Spleen (tissue), 11 donors: ENCODE measurements at regions not wholly inside any gene's neighbourhood (a gene's known extent, or its start where the extent isn't known, plus 50 kb on each side); places are given as distances from the start of the nearest gene placed in this dataset.

ENCODE experiments used
- DNase-seq: peaks from one replicate; pipeline ENCODE4 v3.0.0-alpha.2; 2020
- H3K27ac ChIP-seq, 8 donors: fragments of 200-600 bp; sonication (generic) in 7 of 8; 1 replicate in 4 of 8; 2 replicates in 4 of 8; pipeline versions ENCODE4 v1.5.0 to v1.8.0; 2016 to 2021; ENCODE audit warnings: inconsistent platforms in 4 of 8, mild to moderate bottlenecking in 4 of 8, moderate library complexity in 1 of 8
- H3K27me3 ChIP-seq, 7 donors: fragments of 200-600 bp; sonication (generic) in 6 of 7; replicated peaks in 1 of 7; 1 replicate in 4 of 7; 2 replicates in 3 of 7; pipeline versions ENCODE4 v1.5.0 to v1.8.0; 2016 to 2021; ENCODE audit warnings: inconsistent platforms in 3 of 7, mild to moderate bottlenecking in 1 of 7
- H3K36me3 ChIP-seq, 6 donors: fragments of 200-600 bp; sonication (generic) in 5 of 6; 1 replicate in 4 of 6; 2 replicates in 2 of 6; pipeline versions ENCODE4 v1.5.0 to v1.8.0; 2016 to 2021; ENCODE audit warnings: inconsistent platforms in 2 of 6
- H3K4me1 ChIP-seq, 6 donors: fragments of 200-600 bp; sonication (generic) in 5 of 6; 1 replicate in 3 of 6; 2 replicates in 3 of 6; pipeline versions ENCODE4 v1.5.0 to v1.8.0; 2016 to 2021; ENCODE audit warnings: inconsistent platforms in 3 of 6
- H3K4me3 ChIP-seq, 8 donors: fragments of 200-600 bp; sonication (generic) in 7 of 8; 1 replicate in 4 of 8; 2 replicates in 4 of 8; pipeline versions ENCODE4 v1.5.0 to v1.8.0; 2016 to 2021; ENCODE audit warnings: inconsistent platforms in 4 of 8, mild to moderate bottlenecking in 4 of 8, moderate library complexity in 2 of 8
- H3K9me3 ChIP-seq, 8 donors: fragments of 200-600 bp; sonication (generic) in 7 of 8; 1 replicate in 4 of 8; 2 replicates in 4 of 8; pipeline versions ENCODE4 v1.5.0 to v1.8.0; 2016 to 2021; ENCODE audit warnings: inconsistent platforms in 4 of 8
- POLR2A ChIP-seq, 3 donors: fragments of 450-650 bp; IDR thresholded peaks; one replicate each; pipeline ENCODE4 v1.5.1; 2017; ENCODE audit warnings: antibody characterized with exemption in 3 of 3, mild to moderate bottlenecking in 1 of 3
- POLR2AphosphoS5 ChIP-seq, 3 donors: sonication (generic); formaldehyde crosslinking; IDR thresholded peaks; one replicate each; pipeline ENCODE4 v1.5.1; 2017; ENCODE audit warnings: antibody characterized with exemption in 3 of 3
- WGBS, 5 donors: extraction: QIAGEN DNeasy Blood & Tissue Kit in 3 of 5; methylation state at CpG; one replicate each; pipeline versions ENCODE4 v1.1.5 to v1.1.7; 2013 to 2018; 5-methylcytosine and 5-hydroxymethylcytosine counted together
- intact Hi-C: fragments of 100-400 bp; cut with DNase I; formaldehyde crosslinking; loops from one replicate; pipeline ENCODE4 v1.15.0; 2023; ENCODE audit warnings: low total_unique reads
- TF ChIP-seq, protein P1 (sequence below), 11 experiments: fragments of 200-600 bp in 7 of 11; fragments of 450-650 bp in 4 of 11; sonication (generic) in 4 of 11; IDR thresholded peaks in 8 of 11; conservative IDR thresholded peaks in 3 of 11; 1 replicate in 7 of 11; 2 replicates in 4 of 11; pipeline versions ENCODE4 v1.4.0 to v1.8.0; 2016 to 2021; ENCODE audit warnings: antibody characterized with exemption in 11 of 11, inconsistent platforms in 4 of 11, mild to moderate bottlenecking in 1 of 11
- donor health status: healthy with polysubstance abuse.
- donor health status: DM: no; HTN: no; CAD: no; lungs with moderate emphysema.
- donor health status: DM: no; HTN: no; CAD: no.
- donor health status: Bipolar disorder and iron deficiency.
- donor health status: healthy.
- donor health status: DM: no; HTN: no; CAD: no.
- donor health status: DM: yes; HTN: yes; CAD: no.

DNA sequence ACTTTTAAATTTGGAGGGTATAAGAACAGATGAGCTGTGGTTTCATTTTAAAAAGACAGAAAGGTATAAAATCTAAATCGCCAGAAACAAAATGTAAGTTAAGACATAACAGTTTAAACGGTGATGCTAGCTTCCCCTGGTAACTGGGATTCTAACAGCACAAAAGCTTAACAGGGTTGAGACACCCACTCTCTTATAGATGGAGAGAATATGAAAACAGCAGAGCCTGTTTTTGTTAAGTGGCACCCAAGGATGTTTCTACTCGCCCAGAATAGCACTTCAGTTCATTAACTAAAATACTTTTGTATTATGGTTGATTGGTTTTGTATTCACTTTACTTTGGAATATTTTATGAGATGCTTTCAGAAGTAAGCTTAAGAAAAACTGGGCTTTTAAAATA, 151.9 kb upstream of the RND3 start:
- no peaks in the 10 kb centered on the region for H3K36me3 ChIP-seq
- no peak overlapping the region for H3K4me3 ChIP-seq
- TF ChIP-seq, protein P1, sequence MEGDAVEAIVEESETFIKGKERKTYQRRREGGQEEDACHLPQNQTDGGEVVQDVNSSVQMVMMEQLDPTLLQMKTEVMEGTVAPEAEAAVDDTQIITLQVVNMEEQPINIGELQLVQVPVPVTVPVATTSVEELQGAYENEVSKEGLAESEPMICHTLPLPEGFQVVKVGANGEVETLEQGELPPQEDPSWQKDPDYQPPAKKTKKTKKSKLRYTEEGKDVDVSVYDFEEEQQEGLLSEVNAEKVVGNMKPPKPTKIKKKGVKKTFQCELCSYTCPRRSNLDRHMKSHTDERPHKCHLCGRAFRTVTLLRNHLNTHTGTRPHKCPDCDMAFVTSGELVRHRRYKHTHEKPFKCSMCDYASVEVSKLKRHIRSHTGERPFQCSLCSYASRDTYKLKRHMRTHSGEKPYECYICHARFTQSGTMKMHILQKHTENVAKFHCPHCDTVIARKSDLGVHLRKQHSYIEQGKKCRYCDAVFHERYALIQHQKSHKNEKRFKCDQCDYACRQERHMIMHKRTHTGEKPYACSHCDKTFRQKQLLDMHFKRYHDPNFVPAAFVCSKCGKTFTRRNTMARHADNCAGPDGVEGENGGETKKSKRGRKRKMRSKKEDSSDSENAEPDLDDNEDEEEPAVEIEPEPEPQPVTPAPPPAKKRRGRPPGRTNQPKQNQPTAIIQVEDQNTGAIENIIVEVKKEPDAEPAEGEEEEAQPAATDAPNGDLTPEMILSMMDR (IDR thresholded peaks at IDR 0.05 in 8 of 11, conservative IDR thresholded peaks at IDR 0.05 in 3 of 11): no peak
- TF ChIP-seq POLR2A (IDR thresholded peaks at IDR 0.05) (no peak), POLR2AphosphoS5 (IDR thresholded peaks at IDR 0.05) (no peak)
- H3K9me3 ChIP-seq: no peaks in the 10 kb centered on the region
- DNase-seq: no peak
- no peak overlapping the region for H3K27ac ChIP-seq
- intact Hi-C loops: no loop called here
- WGBS, 5 donors: 26 to 55% (median 49%) methylated on average over 3 of the region's 3 CpGs
- no peaks in the 10 kb centered on the region for H3K27me3 ChIP-seq
- no peaks in the 10 kb centered on the region for H3K4me1 ChIP-seq

DNA sequence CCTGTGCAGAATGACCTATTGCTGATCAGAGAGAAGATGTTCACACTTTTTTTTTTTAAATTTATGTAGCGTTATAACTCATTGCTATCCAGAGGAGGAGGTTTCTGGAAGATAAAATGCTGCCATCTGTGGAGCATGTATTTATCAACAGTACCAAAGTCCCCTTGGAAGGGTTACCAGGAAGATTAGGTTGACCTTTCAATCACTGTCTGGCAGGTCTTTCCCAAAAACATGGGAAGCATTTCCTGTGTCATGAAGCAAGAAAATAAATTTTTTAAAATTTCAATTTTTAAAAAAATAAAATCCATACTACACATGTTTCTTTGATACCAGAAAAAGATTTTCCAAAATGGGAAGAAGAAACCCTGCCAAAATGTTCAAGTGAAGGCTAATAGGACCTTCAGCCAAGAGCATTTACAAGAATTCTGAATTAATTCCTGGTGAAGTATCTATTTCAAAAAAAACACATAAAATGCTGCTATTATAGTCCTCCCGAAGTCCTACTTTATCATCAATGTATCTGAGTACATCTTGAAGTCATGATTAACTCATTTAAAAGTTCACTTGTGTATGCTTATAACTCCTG, 143.9 kb upstream of the RND3 start:
- WGBS, 5 donors: 61 to 80% (median 73%) methylated on average over 2 of the region's 2 CpGs
- DNase-seq: no peak
- H3K27me3 ChIP-seq: no peaks in the 10 kb centered on the region
- no peak overlapping the region for H3K27ac ChIP-seq
- no peak overlapping the region for H3K4me3 ChIP-seq
- H3K4me1 ChIP-seq: no peaks in the 10 kb centered on the region
- intact Hi-C loops: no loop called here
- no peaks in the 10 kb centered on the region for H3K9me3 ChIP-seq
- no peak for TF ChIP-seq POLR2AphosphoS5 (IDR thresholded peaks at IDR 0.05)
- TF ChIP-seq POLR2A (IDR thresholded peaks at IDR 0.05): no peak
- TF ChIP-seq, protein P1 (IDR thresholded peaks at IDR 0.05 in 8 of 11, conservative IDR thresholded peaks at IDR 0.05 in 3 of 11): no peak
- H3K36me3 ChIP-seq: no peaks in the 10 kb centered on the region

DNA sequence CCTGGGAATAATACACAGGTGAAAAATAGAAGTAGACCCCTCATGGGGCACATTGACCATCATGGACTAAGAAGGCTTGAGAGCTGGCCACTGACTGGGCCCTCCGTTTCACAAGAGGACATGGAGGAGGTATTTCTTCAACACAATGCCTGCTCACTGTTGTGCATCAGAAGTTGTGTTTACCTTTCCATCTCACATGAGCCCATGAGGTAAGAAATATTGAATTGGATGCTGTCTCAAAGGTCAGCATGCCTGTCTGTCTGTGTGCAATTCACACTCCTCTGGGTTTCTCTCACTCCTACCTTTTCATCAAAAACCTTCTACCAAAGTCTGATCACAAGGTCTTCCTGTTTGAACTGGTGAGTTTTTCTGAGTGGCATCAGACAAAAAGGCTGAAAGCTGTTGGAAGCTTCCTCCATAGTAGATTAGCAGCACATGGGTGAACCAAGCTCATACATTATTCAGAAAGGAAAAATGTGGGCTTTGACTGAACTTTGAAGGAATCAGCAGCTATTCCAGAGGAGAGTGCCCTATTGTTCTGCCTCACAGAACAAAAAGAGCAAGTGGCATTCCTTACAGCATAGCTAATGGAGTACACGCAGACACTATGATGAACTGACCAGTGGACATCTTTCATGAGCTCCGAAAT, 143.2 kb upstream of the RND3 start:
- no peaks in the 10 kb centered on the region for H3K4me1 ChIP-seq
- H3K27ac ChIP-seq: no peak overlapping the region
- H3K36me3 ChIP-seq: no peaks in the 10 kb centered on the region
- H3K27me3 ChIP-seq: no peaks in the 10 kb centered on the region
- 68 to 84% (median 80%) methylated on average over 3 of the region's 3 CpGs for WGBS, 5 donors
- no peak for DNase-seq
- no peaks in the 10 kb centered on the region for H3K9me3 ChIP-seq
- intact Hi-C loops: no loop called here
- H3K4me3 ChIP-seq: no peak overlapping the region
- TF ChIP-seq POLR2A (IDR thresholded peaks at IDR 0.05): no peak
- TF ChIP-seq, protein P1 (IDR thresholded peaks at IDR 0.05 in 8 of 11, conservative IDR thresholded peaks at IDR 0.05 in 3 of 11): no peak
- TF ChIP-seq POLR2AphosphoS5 (IDR thresholded peaks at IDR 0.05): no peak

DNA sequence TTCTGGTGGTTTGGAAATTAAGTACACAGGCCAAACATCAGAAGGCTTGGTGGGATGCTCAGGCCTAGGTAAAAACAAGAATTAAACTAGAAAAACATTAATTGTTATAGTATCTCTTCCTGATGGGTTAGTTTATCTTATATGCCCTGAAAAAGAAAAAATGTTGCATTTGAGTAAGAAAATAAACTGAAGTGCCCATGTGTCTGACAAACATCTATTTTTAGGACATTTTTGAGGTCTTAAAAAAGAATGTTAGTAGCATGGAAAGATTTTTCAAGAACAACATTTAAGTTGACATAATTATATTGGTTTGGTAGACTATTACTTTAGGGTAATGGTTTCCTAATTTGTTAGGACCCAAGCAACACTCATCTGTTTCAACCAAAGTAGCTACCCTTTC, 140.1 kb upstream of the RND3 start:
- Histone ChIP-seq H3K4me3 (no peak overlapping the region), H3K9me3 (no peaks in the 10 kb centered on the region), H3K27me3 (no peaks in the 10 kb centered on the region), H3K4me1 (no peaks in the 10 kb centered on the region), H3K27ac (no peak overlapping the region), H3K36me3 (no peaks in the 10 kb centered on the region)
- no peak for TF ChIP-seq POLR2A (IDR thresholded peaks at IDR 0.05)
- TF ChIP-seq POLR2AphosphoS5 (IDR thresholded peaks at IDR 0.05): no peak
- TF ChIP-seq, protein P1 (IDR thresholded peaks at IDR 0.05 in 8 of 11, conservative IDR thresholded peaks at IDR 0.05 in 3 of 11): no peak
- no peak for DNase-seq
- intact Hi-C loops: no loop called here
